Panc1 (cell line): ENCODE measurements at regions not wholly inside any gene's neighbourhood (a gene's known extent, or its start where the extent isn't known, plus 50 kb on each side); places are given as distances from the start of the nearest gene placed in this dataset.
A peak's percentile ranks its signal among the peaks of the same experiment; 100 is the strongest.

ENCODE experiments used
- ATAC-seq: fragments of 200-7000 bp; cut with Tn5 transposase; 2 replicates; pipeline ENCODE4 v1.9.1; 2020; ENCODE audit warnings: mild to moderate bottlenecking, moderate library complexity
- BruUV-seq: library from RNA; stranded (reverse); fragments of 400-500 nt; replicated peaks from 2 replicates; lab custom pipeline; 2021; lab: Mats Ljungman, UMichigan
- CTCF ChIA-PET: fragments of 300-600 bp; sonication (Branson Sonifier 250); formaldehyde crosslinking; loops from one replicate; lab custom pipeline; 2022; ENCODE audit warnings: antibody characterized with exemption; lab: Charles Lee
- POLR2A ChIA-PET: fragments of 300-600 bp; sonication (Branson Sonifier 250); formaldehyde crosslinking; loops from one replicate; lab custom pipeline; 2022; ENCODE audit warnings: antibody characterized with exemption; lab: Charles Lee
- DNase-seq: peaks from one replicate; pipeline ENCODE4 v3.0.0-alpha.2; 2010; ENCODE audit warnings: low read depth, low spot score
- H3K27ac ChIP-seq: 2 replicates; pipeline ENCODE4 v1.5.1; 2011; ENCODE audit warnings: mild to moderate bottlenecking, low read length, inconsistent platforms
- H3K27me3 ChIP-seq: fragments of 200-500 bp; sonication (Bioruptor generic); 2 replicates; pipeline ENCODE4 v1.6.0; 2014; ENCODE audit warnings: low read length, inconsistent platforms; ENCODE audit not compliant: control insufficient read depth, insufficient read depth
- H3K36me3 ChIP-seq: fragments of 200-500 bp; sonication (Bioruptor generic); 2 replicates; pipeline ENCODE4 v1.5.1; 2014; ENCODE audit warnings: inconsistent platforms, mild to moderate bottlenecking, low read length, moderate library complexity; ENCODE audit not compliant: control insufficient read depth, insufficient read depth
- H3K4me1 ChIP-seq: 2 replicates; pipeline ENCODE4 v1.5.1; 2011; ENCODE audit warnings: inconsistent platforms, mild to moderate bottlenecking, low read length, moderate library complexity; ENCODE audit not compliant: control insufficient read depth, insufficient read depth
- H3K4me3 ChIP-seq, 2 experiments: 2 replicates each; pipeline ENCODE4 v1.5.1; 2011 to 2012; ENCODE audit warnings: low read depth in 2 of 2, low read length in 2 of 2, mild to moderate bottlenecking in 2 of 2, inconsistent platforms in 1 of 2, moderate library complexity in 1 of 2
- H3K9me3 ChIP-seq: fragments of 200-500 bp; sonication (Bioruptor generic); 2 replicates; pipeline ENCODE4 v1.5.1; 2014; ENCODE audit warnings: low read depth, mild to moderate bottlenecking, inconsistent platforms, low read length, moderate library complexity; ENCODE audit not compliant: control insufficient read depth, insufficient read depth
- POLR2AphosphoS5 ChIP-seq: IDR thresholded peaks from 2 replicates; pipeline ENCODE4 v1.6.1; 2012; ENCODE audit warnings: mild to moderate bottlenecking, low read depth, low read length, moderate library complexity
- in situ Hi-C: cut with HindIII; loops from 2 replicates; pipeline ENCODE4 v1.10.0; 2016; ENCODE audit warnings: low sequenced_read_pairs, low pct_unique_long_range_greater_than_20kb
- intact Hi-C: fragments of 100-400 bp; cut with micrococcal nuclease; formaldehyde crosslinking; loops from one replicate; pipeline ENCODE4 v1.10.0; 2022; ENCODE audit not compliant: unreplicated experiment
- TF ChIP-seq, protein P1 (sequence below): fragments of 450-650 bp; IDR thresholded peaks from 2 replicates; pipeline ENCODE4 v1.5.1; 2017; ENCODE audit warnings: mild to moderate bottlenecking
- TF ChIP-seq, protein P2 (sequence below), 2 experiments: IDR thresholded peaks; 2 replicates each; pipeline ENCODE4 v1.6.1; 2011 to 2012; ENCODE audit warnings: low read depth in 2 of 2, control low read depth in 1 of 2, low read length in 1 of 2, mild to moderate bottlenecking in 1 of 2, moderate library complexity in 1 of 2; ENCODE audit not compliant: insufficient read depth in 1 of 2

DNA sequence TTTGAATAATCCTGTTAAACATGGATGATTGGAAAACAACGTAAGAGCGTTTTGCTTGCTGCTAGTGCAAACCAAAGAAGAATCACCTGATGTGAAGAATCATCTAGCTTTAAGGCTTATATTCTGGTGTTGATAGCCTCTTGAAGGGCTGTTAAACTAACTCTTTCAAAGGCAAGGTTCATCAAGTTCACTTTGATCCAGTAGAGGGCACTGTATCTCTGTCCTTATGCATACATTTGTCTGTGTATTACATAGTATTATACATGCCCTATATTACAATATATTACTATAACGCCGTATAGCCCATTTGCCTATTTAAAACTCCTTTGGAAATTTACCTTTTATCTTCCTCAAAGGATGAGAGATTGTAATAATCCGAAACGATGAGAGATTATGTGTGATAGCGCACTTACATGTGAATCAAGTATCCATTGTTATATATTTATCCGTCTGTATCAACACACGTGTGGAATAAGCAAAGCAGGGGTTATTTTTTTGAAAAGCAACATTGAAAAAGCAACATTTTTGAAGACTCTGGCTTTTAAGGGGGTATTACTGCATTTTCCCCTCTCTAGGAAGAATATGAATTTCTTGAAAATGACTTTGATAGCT, 50.8 kb upstream of the NRN1 start:
- CTCF ChIA-PET, result interaction anchor here (1.1 to 2.1 kb wide), 2 partner anchors 489 to 586 kb away, joined by 3 to 7 read pairs; no protein-coding TSS in a partner anchor
- ATAC-seq (peak; percentile 91), DNase-seq (peak; percentile 41)
- Histone ChIP-seq H3K4me3 (no peak overlapping the region), H3K36me3 (no peaks in the 10 kb centered on the region), H3K4me1 (no peaks in the 10 kb centered on the region), H3K27ac (no peak overlapping the region), H3K27me3 (peaks cover 9% of the 10 kb centered on the region), H3K9me3 (no peaks in the 10 kb centered on the region)
- no TSS peak for BruUV-seq
- in situ Hi-C loops (no loop called here), intact Hi-C loops (loop anchor here (1.0 to 10.0 kb wide), 3 partner anchors 167 to 490 kb away; no protein-coding TSS in a partner anchor)
- POLR2A ChIA-PET, result no interaction called here
- no peak for TF ChIP-seq POLR2AphosphoS5
- TF ChIP-seq, protein P1, sequence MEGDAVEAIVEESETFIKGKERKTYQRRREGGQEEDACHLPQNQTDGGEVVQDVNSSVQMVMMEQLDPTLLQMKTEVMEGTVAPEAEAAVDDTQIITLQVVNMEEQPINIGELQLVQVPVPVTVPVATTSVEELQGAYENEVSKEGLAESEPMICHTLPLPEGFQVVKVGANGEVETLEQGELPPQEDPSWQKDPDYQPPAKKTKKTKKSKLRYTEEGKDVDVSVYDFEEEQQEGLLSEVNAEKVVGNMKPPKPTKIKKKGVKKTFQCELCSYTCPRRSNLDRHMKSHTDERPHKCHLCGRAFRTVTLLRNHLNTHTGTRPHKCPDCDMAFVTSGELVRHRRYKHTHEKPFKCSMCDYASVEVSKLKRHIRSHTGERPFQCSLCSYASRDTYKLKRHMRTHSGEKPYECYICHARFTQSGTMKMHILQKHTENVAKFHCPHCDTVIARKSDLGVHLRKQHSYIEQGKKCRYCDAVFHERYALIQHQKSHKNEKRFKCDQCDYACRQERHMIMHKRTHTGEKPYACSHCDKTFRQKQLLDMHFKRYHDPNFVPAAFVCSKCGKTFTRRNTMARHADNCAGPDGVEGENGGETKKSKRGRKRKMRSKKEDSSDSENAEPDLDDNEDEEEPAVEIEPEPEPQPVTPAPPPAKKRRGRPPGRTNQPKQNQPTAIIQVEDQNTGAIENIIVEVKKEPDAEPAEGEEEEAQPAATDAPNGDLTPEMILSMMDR, result peak; percentile 68; the same call in 1 of the 2 replicates
- TF ChIP-seq, protein P2, sequence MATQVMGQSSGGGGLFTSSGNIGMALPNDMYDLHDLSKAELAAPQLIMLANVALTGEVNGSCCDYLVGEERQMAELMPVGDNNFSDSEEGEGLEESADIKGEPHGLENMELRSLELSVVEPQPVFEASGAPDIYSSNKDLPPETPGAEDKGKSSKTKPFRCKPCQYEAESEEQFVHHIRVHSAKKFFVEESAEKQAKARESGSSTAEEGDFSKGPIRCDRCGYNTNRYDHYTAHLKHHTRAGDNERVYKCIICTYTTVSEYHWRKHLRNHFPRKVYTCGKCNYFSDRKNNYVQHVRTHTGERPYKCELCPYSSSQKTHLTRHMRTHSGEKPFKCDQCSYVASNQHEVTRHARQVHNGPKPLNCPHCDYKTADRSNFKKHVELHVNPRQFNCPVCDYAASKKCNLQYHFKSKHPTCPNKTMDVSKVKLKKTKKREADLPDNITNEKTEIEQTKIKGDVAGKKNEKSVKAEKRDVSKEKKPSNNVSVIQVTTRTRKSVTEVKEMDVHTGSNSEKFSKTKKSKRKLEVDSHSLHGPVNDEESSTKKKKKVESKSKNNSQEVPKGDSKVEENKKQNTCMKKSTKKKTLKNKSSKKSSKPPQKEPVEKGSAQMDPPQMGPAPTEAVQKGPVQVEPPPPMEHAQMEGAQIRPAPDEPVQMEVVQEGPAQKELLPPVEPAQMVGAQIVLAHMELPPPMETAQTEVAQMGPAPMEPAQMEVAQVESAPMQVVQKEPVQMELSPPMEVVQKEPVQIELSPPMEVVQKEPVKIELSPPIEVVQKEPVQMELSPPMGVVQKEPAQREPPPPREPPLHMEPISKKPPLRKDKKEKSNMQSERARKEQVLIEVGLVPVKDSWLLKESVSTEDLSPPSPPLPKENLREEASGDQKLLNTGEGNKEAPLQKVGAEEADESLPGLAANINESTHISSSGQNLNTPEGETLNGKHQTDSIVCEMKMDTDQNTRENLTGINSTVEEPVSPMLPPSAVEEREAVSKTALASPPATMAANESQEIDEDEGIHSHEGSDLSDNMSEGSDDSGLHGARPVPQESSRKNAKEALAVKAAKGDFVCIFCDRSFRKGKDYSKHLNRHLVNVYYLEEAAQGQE (IDR thresholded peaks at IDR 0.05; ENCODE audit: insufficient read depth in 1 of 2, low read depth in 2 of 2, low read length in 1 of 2), result no peak
